ENCODE measurements at regions not wholly inside any gene's neighbourhood (a gene's known extent, or its start where the extent isn't known, plus 50 kb on each side); places are given as distances from the start of the nearest gene placed in this dataset.

GRCh38 chr3:73789825-73790444 is 165.2 kb upstream of the PDZRN3 start:
- TF ChIP-seq CTCF (IDR thresholded peaks at IDR 0.05; ENCODE audit: control extremely low read depth, extremely low read depth), result no peak
- no peak for DNase-seq
- Histone ChIP-seq H3K27me3 (ENCODE audit: control insufficient read depth in 3 of 3, insufficient read depth in 3 of 3, low read length in 2 of 3) (no peaks in the 10 kb centered on the region), H3K9ac (ENCODE audit: insufficient read depth in 1 of 2, low read length in 2 of 2) (no peak overlapping the region), H3K36me3 (ENCODE audit: control insufficient read depth in 4 of 4, insufficient read depth in 4 of 4, low read length in 4 of 4) (no peaks in the 10 kb centered on the region), H3K4me3 (no peak overlapping the region), H3K9me3 (ENCODE audit: control insufficient read depth in 4 of 4, insufficient read depth in 3 of 4, low read length in 3 of 4) (no peaks in the 10 kb centered on the region), H3K4me1 (ENCODE audit: control insufficient read depth in 5 of 5, insufficient read depth in 5 of 5, low read length in 5 of 5) (peaks cover 0 to 9% (median 4%) of the 10 kb centered on the region in 5 donors), H3K27ac (ENCODE audit: low read depth in 1 of 2, low read length in 1 of 2) (no peak overlapping the region)
- 73 to 84% methylated on average over 3 of the region's 3 CpGs for WGBS, 2 donors
- no peak for ATAC-seq (ENCODE audit: insufficient read depth, low FRiP score)

- ATAC-seq (ENCODE audit: insufficient read depth, low FRiP score) (no peak), DNase-seq (no peak)
- Histone ChIP-seq H3K36me3 (ENCODE audit: control insufficient read depth in 4 of 4, insufficient read depth in 4 of 4, low read length in 4 of 4) (no peaks in the 10 kb centered on the region), H3K9ac (ENCODE audit: insufficient read depth in 1 of 2, low read length in 2 of 2) (no peak overlapping the region), H3K27ac (ENCODE audit: low read depth in 1 of 2, low read length in 1 of 2) (no peak overlapping the region), H3K9me3 (ENCODE audit: control insufficient read depth in 4 of 4, insufficient read depth in 3 of 4, low read length in 3 of 4) (no peaks in the 10 kb centered on the region), H3K4me1 (ENCODE audit: control insufficient read depth in 5 of 5, insufficient read depth in 5 of 5, low read length in 5 of 5) (peaks cover 0 to 9% (median 4%) of the 10 kb centered on the region in 5 donors), H3K4me3 (no peak overlapping the region), H3K27me3 (ENCODE audit: control insufficient read depth in 3 of 3, insufficient read depth in 3 of 3, low read length in 2 of 3) (no peaks in the 10 kb centered on the region)
- no peak for TF ChIP-seq CTCF (IDR thresholded peaks at IDR 0.05; ENCODE audit: control extremely low read depth, extremely low read depth)
Observed at GRCh38 chr3:73787620-73788019, 162.9 kb upstream of the PDZRN3 start.

- H3K27ac ChIP-seq (ENCODE audit: low read depth in 1 of 2, low read length in 1 of 2), result peak overlapping the region in 1 of 2 donors; percentile 25
- no peaks in the 10 kb centered on the region for H3K27me3 ChIP-seq (ENCODE audit: control insufficient read depth in 3 of 3, insufficient read depth in 3 of 3, low read length in 2 of 3)
- ATAC-seq (ENCODE audit: insufficient read depth, low FRiP score) (no peak), DNase-seq (no peak)
- no peak overlapping the region for H3K4me3 ChIP-seq
- no peaks in the 10 kb centered on the region for H3K9me3 ChIP-seq (ENCODE audit: control insufficient read depth in 4 of 4, insufficient read depth in 3 of 4, low read length in 3 of 4)
- no peaks in the 10 kb centered on the region for H3K36me3 ChIP-seq (ENCODE audit: control insufficient read depth in 4 of 4, insufficient read depth in 4 of 4, low read length in 4 of 4)
- no peak overlapping the region for H3K9ac ChIP-seq (ENCODE audit: insufficient read depth in 1 of 2, low read length in 2 of 2)
- peaks cover 0 to 9% (median 4%) of the 10 kb centered on the region in 5 donors for H3K4me1 ChIP-seq (ENCODE audit: control insufficient read depth in 5 of 5, insufficient read depth in 5 of 5, low read length in 5 of 5)
- no peak for TF ChIP-seq CTCF (IDR thresholded peaks at IDR 0.05; ENCODE audit: control extremely low read depth, extremely low read depth)
- 79 to 84% methylated on average over 1 of the region's 1 CpG for WGBS, 2 donors
Observed at GRCh38 chr3:73786998-73787397, 162.3 kb upstream of the PDZRN3 start.

GRCh38 chr3:73786321-73786807 is 161.6 kb upstream of the PDZRN3 start:
- Histone ChIP-seq H3K27ac (ENCODE audit: low read depth in 1 of 2, low read length in 1 of 2) (peak overlapping the region in 1 of 2 donors; percentile 29), H3K9me3 (ENCODE audit: control insufficient read depth in 4 of 4, insufficient read depth in 3 of 4, low read length in 3 of 4) (no peaks in the 10 kb centered on the region), H3K27me3 (ENCODE audit: control insufficient read depth in 3 of 3, insufficient read depth in 3 of 3, low read length in 2 of 3) (no peaks in the 10 kb centered on the region), H3K4me1 (ENCODE audit: control insufficient read depth in 5 of 5, insufficient read depth in 5 of 5, low read length in 5 of 5) (peaks cover 0 to 9% (median 4%) of the 10 kb centered on the region in 5 donors), H3K9ac (ENCODE audit: insufficient read depth in 1 of 2, low read length in 2 of 2) (no peak overlapping the region), H3K36me3 (ENCODE audit: control insufficient read depth in 4 of 4, insufficient read depth in 4 of 4, low read length in 4 of 4) (no peaks in the 10 kb centered on the region), H3K4me3 (no peak overlapping the region)
- WGBS, 2 donors, result 83 to 84% methylated on average over 1 of the region's 1 CpG
- no peak for TF ChIP-seq CTCF (IDR thresholded peaks at IDR 0.05; ENCODE audit: control extremely low read depth, extremely low read depth)
- ATAC-seq (ENCODE audit: insufficient read depth, low FRiP score) (no peak), DNase-seq (peak; percentile 35 to 67 (median 66))

All from lung (tissue), 11 donors.